ENCODE measurements at regions not wholly inside any gene's neighbourhood (a gene's known extent, or its start where the extent isn't known, plus 50 kb on each side); places are given as distances from the start of the nearest gene placed in this dataset.

- no peak for TF ChIP-seq USF1 (IDR thresholded peaks at IDR 0.05; ENCODE audit: borderline replicate concordance, low read depth)
- TF ChIP-seq CTCF (IDR thresholded peaks at IDR 0.05): no peak
- no peak for TF ChIP-seq RFX5 (IDR thresholded peaks at IDR 0.05; ENCODE audit: low read length)
- no peak for TF ChIP-seq FOSL2 (IDR thresholded peaks at IDR 0.05; ENCODE audit: borderline replicate concordance, low read depth)
- no peak for TF ChIP-seq FOXM1 (IDR thresholded peaks at IDR 0.05; ENCODE audit: low read depth)
- no peak for TF ChIP-seq RAD21 (IDR thresholded peaks at IDR 0.05; ENCODE audit: low read length)
- no peak for TF ChIP-seq REST (IDR thresholded peaks at IDR 0.05; ENCODE audit: low read depth, low read length)
- no peak for TF ChIP-seq MAX (IDR thresholded peaks at IDR 0.05; ENCODE audit: low read depth)
- TF ChIP-seq NFIC (IDR thresholded peaks at IDR 0.05; ENCODE audit: borderline replicate concordance): peak; percentile 48; the same call in 1 of the 2 replicates
- no peak for TF ChIP-seq POLR2AphosphoS5 (IDR thresholded peaks at IDR 0.05; ENCODE audit: low read depth, low read length)
- no peak for TF ChIP-seq JUND (IDR thresholded peaks at IDR 0.05)
- no peak for TF ChIP-seq ZBTB33 (IDR thresholded peaks at IDR 0.05; ENCODE audit: borderline replicate concordance, low read depth)
- TF ChIP-seq TCF12 (IDR thresholded peaks at IDR 0.05): no peak
- TF ChIP-seq SIN3A (IDR thresholded peaks at IDR 0.05; ENCODE audit: borderline replicate concordance, low read depth, low read length): no peak
Observed at GRCh38 chr1:96313216-96313615, 408.4 kb upstream of the PTBP2 start.

Measured in SK-N-SH (cell line).